Rectal smooth muscle tissue (tissue), 1 donor: ENCODE measurements at regions not wholly inside any gene's neighbourhood (a gene's known extent, or its start where the extent isn't known, plus 50 kb on each side); places are given as distances from the start of the nearest gene placed in this dataset.
"Not testable (repeated sequence)": the region's sequence is repeated elsewhere in the genome, so short reads cannot be mapped to it uniquely, and the experiment has no call there.

Experiments
- H3K27ac ChIP-seq: one replicate; pipeline ENCODE4 v1.7.0; 2013; ENCODE audit warnings: low read depth, low read length, inconsistent platforms
- H3K27me3 ChIP-seq: one replicate; pipeline ENCODE4 v1.7.0; 2013; ENCODE audit warnings: low read length; ENCODE audit not compliant: control insufficient read depth, insufficient read depth
- H3K36me3 ChIP-seq: one replicate; pipeline ENCODE4 v1.7.0; 2013; ENCODE audit warnings: low read length; ENCODE audit not compliant: control insufficient read depth, insufficient read depth
- H3K4me1 ChIP-seq: one replicate; pipeline ENCODE4 v1.7.0; 2013; ENCODE audit warnings: low read length; ENCODE audit not compliant: control insufficient read depth, insufficient read depth
- H3K4me3 ChIP-seq: one replicate; pipeline ENCODE4 v1.7.0; 2013; ENCODE audit warnings: low read length
- H3K9ac ChIP-seq: one replicate; pipeline ENCODE4 v1.7.0; 2013; ENCODE audit warnings: low read length

DNA sequence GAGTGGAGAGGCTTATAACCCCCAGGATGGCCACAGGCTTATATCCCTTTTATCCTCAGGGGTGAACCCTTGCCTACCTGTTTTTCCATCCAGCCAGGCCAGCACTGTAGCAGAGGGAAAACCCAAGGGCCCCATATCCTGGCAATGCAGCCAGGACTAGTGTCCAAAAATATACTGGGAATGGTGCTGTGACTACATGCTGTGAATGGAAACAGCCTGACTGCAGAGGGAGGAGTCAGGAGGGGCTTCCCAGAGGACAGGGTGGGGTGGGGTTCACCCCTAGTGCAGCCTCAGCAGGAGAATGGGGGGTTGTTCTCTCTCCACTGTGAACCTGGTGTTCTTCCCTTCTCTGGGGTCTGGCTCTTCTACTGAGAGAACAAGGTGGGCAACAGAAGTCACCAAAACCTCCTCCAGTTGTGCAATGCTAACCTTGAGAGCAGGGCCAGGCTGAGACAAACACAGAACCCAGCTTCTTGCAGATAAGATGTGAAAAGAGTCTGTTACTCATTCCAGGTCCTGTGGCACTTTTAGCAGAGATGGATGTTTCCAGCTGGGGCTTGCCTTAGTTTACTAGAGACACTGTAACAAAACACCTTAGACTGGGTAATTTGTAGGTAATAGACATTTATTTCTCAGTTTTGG lies 198.2 kb upstream of the PLGLB2 start:
- H3K9ac ChIP-seq, H3K36me3 ChIP-seq, H3K27me3 ChIP-seq, H3K4me3 ChIP-seq, H3K4me1 ChIP-seq, H3K27ac ChIP-seq: not testable (repeated sequence)

DNA sequence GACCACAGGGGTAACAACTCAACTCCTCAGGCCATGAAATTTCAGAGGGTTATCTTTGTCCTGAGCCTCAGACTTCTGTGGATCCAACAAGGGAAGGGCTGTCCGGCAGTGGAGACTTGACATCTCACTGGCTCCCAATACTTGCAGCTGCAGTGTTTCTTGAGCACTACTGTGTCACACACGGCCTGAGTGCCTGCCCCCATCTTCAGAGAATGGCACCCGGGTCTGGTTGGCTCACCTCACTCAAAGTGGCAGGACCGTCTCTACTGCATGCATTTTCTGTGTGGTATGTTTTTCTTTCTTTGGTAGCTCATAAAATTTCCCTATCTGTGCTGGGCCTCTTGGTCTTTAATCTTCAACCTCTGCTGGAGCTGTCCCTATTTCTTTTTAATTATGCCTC lies 193.2 kb upstream of the PLGLB2 start:
- H3K4me3 ChIP-seq, H3K27ac ChIP-seq, H3K4me1 ChIP-seq, H3K9ac ChIP-seq, H3K36me3 ChIP-seq, H3K27me3 ChIP-seq: not testable (repeated sequence)

DNA sequence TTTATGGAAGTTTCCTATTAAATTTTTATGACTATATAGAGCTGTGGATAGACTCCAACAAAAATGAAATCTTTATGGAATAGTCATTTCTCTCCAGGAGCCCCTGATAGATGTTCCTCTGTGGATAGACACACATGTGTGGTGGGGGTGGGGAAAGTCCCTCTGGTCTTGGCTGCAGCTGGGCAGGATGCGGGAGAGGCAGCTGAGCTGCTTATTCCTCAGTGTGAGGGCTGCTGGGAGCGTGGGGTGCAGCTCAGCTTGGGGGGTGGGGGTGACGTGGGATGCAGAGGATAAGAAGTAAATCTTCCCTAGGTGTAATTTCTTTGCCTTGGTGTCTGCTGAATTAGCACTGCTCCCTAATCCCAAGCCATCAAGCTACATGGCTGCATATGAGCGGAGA lies 192.8 kb upstream of the PLGLB2 start:
- H3K9ac ChIP-seq, H3K27ac ChIP-seq, H3K27me3 ChIP-seq, H3K36me3 ChIP-seq, H3K4me3 ChIP-seq, H3K4me1 ChIP-seq: not testable (repeated sequence)

GRCh38 chr2:87559001-87559400 lies 188.9 kb upstream of the PLGLB2 start:
- not testable (repeated sequence) for H3K36me3 ChIP-seq, H3K4me1 ChIP-seq, H3K27me3 ChIP-seq, H3K4me3 ChIP-seq, H3K9ac ChIP-seq, H3K27ac ChIP-seq

DNA sequence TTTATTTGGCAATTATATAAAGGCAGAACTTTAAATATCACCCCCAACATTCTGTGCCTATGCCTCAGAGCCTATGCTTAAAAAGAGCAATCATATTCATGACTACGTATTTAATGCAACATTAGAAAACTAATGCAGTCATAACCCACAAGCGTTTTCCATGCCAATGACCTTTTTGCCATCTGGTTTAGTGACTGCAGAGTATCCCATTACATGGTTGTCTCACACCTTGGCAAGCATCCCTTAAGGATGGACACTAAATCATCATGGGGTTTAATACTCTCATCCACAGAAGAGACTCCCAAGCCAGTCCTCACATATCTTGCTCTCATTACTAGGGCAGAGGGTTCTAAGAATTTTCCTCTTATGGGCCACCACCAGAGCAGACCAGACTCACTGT lies 188.2 kb upstream of the PLGLB2 start:
- H3K4me1 ChIP-seq, H3K9ac ChIP-seq, H3K27ac ChIP-seq, H3K4me3 ChIP-seq, H3K36me3 ChIP-seq, H3K27me3 ChIP-seq: not testable (repeated sequence)

DNA sequence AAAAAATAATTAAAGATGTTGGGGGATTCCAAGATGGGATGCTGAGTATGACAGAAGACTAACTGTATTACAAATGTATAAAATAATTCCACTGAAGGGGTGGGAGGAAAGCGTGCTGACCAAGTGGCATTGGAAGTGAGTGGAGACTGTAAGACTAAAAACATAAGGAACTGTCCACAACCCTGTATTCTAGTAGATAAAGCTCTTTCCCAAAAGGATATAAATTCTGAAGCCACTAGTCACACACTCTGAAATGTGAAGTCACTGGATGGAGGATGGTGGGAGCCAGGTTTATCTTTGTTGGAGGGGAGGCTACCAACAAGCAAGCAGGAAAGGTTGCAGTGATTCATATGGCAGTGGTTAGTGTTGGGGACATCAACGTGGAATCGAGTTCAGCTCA lies 182.8 kb upstream of the PLGLB2 start:
- not testable (repeated sequence) for H3K27ac ChIP-seq, H3K4me3 ChIP-seq, H3K9ac ChIP-seq, H3K27me3 ChIP-seq, H3K4me1 ChIP-seq, H3K36me3 ChIP-seq

- H3K27ac ChIP-seq, H3K27me3 ChIP-seq, H3K4me3 ChIP-seq, H3K36me3 ChIP-seq, H3K4me1 ChIP-seq, H3K9ac ChIP-seq: not testable (repeated sequence)
These were observed 181.4 kb upstream of the PLGLB2 start for GRCh38 chr2:87566531-87566930.

DNA sequence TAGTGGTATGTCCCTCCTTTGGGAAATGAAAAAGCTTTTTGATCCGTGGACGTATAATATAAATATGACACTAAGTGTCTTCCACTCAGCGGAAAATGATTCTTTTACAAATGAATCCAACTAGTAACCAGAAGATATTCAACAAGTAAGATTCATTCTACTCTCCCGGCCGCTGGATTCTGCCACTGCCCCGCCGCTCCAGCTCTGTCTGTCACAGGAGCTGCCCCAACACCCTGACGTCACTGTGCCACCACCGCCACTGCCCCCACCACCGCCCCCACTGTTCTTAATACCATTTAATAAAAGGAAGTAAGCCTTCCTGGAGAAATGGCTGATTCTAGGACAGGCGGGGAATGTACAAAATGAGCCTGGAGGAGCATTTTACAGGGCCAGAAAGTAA lies 180.8 kb upstream of the PLGLB2 start:
- H3K4me3 ChIP-seq, H3K36me3 ChIP-seq, H3K27ac ChIP-seq, H3K9ac ChIP-seq, H3K27me3 ChIP-seq, H3K4me1 ChIP-seq: not testable (repeated sequence)

GRCh38 chr2:87567912-87568311 lies 180.0 kb upstream of the PLGLB2 start:
- H3K27ac ChIP-seq, H3K4me3 ChIP-seq, H3K27me3 ChIP-seq, H3K9ac ChIP-seq, H3K36me3 ChIP-seq, H3K4me1 ChIP-seq: not testable (repeated sequence)

- not testable (repeated sequence) for H3K36me3 ChIP-seq, H3K27ac ChIP-seq, H3K9ac ChIP-seq
These were observed 179.2 kb upstream of the PLGLB2 start for GRCh38 chr2:87568554-87569278.

DNA sequence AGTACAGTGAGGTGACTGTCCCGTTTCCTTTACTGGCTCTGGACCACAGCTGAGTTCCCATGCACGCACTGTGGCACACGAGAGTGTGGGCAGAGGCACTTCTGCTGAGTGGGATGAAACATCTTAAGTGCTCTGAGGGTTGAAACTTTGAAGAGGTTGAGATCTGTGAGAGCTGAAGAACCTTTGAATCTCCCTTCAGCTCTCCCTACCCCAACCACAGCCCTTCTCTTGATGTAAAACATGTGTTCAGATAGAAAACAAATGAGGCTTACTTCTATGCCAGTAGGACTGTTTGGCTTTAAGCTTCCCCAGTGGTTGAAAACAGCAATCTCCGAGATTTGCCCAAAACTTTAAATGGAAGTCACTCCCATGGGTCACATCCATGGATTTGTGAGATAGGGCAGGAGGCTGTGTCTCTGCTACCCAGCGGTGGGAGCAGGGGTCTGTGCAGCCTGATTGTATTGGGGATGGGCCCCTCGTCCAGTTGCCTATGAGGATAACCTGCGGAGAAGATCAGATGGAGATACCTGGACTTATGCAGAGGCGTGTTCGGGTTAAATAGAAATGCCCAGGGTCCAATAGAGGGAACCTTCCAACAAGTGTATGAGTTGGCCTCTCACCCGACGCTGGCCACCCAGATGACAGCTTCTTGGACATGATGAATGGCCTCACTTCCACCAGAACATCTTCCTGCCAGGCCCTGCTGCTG lies 178.0 kb upstream of the PLGLB2 start:
- not testable (repeated sequence) for H3K4me1 ChIP-seq, H3K27me3 ChIP-seq, H3K27ac ChIP-seq, H3K36me3 ChIP-seq, H3K4me3 ChIP-seq, H3K9ac ChIP-seq

More at GRCh38 chr2:87568554-87569278, 179.2 kb upstream of the PLGLB2 start:
- not testable (repeated sequence) for H3K27me3 ChIP-seq, H3K4me1 ChIP-seq, H3K4me3 ChIP-seq

DNA sequence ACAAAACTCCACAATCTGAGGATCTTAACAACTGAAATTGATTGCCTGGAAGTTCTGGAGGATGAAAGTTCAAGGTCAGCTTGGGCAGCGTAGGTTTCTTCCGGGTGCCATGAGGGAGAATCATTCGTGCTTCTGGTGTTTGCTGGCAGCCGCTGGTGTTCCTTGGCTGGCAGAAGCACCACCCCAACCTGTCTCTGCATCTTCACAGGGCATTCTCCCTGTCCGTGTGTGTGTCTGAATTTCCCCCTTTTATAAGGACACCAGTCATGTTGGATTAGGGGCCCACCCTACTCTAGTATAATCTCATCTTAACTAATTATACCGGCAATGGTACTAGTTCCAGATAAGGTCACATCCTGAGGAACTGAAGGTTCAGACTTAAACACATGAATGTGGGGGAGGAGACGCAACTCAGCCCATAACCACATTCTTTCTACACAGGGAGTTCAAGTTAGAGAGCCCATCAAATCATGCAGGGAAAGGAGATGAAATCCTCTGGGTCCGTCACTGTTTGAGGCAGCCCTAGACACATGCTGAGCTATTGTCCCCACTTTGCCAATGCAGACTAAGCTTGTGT lies 175.9 kb upstream of the PLGLB2 start:
- not testable (repeated sequence) for H3K4me3 ChIP-seq, H3K9ac ChIP-seq, H3K36me3 ChIP-seq, H3K27ac ChIP-seq, H3K27me3 ChIP-seq, H3K4me1 ChIP-seq
